AML-193 (cell line): ENCODE measurements at regions not wholly inside any gene's neighbourhood (a gene's known extent, or its start where the extent isn't known, plus 50 kb on each side); places are given as distances from the start of the nearest gene placed in this dataset.

Experiments used
- DNase-seq, 2 experiments: peaks; one replicate each; lab custom pipeline; 2025; lab: John Stamatoyannopoulos, UW

DNA sequence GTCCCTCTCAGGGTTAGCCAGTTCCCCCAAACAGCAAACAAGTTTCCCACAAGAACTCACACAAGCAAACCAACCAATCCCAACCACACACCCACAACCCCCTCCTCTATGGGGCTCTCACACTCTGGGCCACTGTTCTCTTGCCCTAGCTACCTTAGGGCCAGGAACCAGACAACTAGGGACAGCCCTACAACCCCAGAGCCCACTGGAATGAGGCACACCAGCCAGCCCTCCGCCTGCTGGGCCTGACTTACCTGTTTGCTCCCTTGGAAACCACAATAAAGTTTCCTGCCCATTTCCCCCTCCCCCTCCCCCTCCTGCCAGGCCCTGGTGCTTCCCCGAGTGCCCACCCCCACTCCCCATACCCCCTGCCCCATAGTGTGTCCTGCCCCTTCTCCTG lies 132.6 kb downstream of the WDR11 start:
- DNase-seq: no peak

GRCh38 chr10:120984221-120984620 lies 133.1 kb downstream of the WDR11 start:
- DNase-seq: no peak

DNA sequence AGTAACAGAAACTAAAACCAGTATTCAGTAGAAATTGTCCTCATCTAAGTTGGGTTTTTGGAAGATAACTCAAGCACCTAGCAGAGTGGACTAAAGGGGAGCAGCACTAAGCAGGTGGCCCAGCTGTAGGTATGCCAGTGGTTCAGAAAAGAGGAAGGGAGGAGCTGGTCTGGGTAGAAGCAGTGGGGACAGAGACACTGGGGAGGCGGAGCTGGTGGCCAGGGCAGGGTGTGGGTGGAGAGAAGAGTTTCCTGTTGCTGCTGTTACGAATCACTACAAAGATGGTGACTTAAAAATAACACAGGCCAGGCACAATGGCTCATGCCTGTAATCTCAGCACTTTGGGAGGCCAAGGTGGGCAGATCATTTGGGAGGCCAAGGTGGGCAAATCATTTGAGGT lies 136.2 kb downstream of the WDR11 start:
- no peak for DNase-seq

- no peak for DNase-seq
Measured at GRCh38 chr10:120988751-120989150, 137.6 kb downstream of the WDR11 start.

- DNase-seq: no peak
Measured at GRCh38 chr10:120989279-120989678, 138.1 kb downstream of the WDR11 start.

- DNase-seq: no peak
Measured at GRCh38 chr10:120989996-120990598, 138.9 kb downstream of the WDR11 start.

DNA sequence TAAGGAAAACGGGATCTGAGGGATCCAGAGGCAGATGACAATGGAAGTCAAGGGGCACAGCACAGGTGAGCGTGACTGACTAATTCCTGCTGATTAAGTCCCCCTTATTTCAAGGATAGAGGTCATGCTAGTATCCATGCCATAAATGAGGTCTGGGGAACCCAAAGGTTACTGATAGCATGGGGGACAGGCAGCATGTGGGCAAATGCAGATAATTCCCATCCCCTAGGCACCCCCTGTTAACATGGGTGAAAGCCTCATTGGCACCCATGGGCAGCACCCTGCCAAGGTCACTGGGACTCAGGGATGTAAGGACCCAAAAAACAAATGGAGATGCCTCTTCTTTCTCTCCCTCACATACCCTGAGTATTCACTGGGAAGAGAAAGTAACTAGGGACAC lies 139.7 kb downstream of the WDR11 start:
- no peak for DNase-seq

GRCh38 chr10:120993089-120993488 lies 141.9 kb downstream of the WDR11 start:
- DNase-seq: no peak

DNA sequence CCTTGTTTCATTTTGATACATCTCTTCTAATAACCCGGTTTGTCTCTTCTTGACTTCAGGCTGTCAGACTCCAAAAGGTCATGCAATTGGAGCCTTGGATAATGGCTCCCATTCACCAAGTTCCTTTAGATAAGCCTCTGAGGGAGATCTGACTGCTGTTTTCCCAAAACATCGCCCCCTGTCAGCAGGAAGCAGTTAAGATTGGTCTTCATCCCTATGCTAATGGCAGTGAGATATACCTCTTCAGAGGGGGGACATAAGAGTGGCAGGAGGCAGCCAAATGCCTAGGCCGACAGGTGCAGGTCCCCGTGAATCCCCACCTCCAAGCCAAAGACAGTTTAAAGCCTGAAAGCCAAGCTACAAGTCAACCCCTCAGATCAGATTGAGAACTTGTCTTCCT lies 144.6 kb downstream of the WDR11 start:
- DNase-seq: no peak

- DNase-seq: no peak
Measured at GRCh38 chr10:120996456-120997034, 145.4 kb downstream of the WDR11 start.

DNA sequence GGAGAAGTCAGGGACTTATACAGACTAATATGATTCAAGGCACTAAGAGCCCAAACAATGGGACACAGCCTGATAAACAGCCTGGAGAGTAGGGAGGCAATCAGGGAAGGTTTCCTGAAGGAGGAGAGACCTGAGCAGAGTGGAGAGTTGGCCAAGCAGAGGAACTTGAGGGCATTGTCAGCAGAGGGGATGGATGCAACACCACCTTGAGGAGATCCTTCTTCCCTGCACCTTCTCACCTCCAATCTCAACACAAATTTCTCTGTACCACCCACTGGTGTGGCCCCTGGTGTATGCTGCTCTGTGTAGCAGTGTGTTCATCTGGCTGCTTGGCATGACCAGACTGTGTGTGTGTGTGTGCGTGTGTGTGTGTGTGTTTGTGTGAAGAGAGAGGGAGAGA lies 146.2 kb downstream of the WDR11 start:
- no peak for DNase-seq

DNA sequence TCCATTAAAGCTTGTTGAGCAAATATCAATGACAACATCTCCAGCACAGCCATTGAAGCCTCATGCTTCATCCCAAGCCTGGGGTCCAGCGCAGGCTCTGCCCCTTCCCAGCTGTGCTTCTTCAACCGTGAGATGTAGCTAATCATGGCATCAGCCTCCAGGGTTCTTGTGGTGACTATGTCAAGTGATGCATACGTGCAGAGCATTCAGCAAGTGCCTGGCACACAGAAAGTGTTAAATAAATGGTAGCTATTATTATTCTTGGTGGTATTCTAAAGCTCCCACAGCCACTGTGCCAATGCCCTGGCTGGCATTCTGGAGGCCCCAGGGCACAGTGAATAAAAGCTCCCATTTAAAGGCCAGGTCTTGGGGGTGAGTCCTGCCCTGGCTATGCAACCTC lies 146.6 kb downstream of the WDR11 start:
- DNase-seq: no peak

DNA sequence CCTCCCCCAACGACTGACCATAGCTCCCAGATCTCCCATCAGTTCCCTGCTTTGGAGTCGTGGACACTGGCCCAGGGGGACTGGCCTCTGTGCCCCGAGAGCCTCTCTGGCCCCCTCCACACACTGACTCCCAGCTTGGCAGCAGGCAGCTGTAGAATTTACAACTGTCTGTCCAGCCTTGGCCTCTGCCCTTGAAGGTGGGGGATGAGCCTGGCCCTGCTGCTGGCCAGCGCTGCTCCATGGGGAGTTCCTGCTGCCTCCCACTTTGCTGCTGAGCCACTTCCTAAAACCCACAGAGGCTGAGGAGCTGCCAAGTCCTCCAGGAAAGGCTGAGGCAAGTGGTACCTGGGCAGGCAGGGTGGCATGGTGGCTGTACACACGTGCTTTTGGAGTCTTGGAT lies 147.1 kb downstream of the WDR11 start:
- no peak for DNase-seq

DNA sequence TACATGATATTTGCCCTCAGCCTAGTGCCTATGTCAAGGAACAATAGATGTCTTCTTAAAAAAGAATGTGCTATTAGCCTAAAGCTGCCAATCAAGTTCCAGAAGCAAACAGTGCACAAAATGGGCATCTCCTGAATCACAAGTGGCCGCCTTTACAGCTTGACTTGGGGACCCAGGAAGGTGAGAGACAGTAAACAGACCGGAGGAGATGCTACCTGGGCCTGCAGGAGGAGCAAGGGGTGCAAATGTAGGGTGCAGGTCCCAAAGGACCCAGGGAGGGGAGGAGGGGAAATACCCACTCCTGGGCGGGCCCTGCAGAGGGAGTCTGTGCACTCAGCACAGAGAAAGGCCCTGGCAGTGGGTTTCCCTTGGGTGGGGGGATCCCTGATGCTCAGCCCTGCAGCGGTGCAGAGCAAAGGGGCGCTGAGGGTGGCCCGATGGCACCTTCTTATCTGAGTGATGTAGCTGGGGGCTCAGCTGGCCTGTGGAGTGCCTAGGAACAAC lies 147.7 kb downstream of the WDR11 start:
- DNase-seq: no peak

- no peak for DNase-seq
Measured at GRCh38 chr10:120999868-121000267, 148.7 kb downstream of the WDR11 start.

GRCh38 chr10:121002586-121003205 lies 151.5 kb downstream of the WDR11 start:
- no peak for DNase-seq

DNA sequence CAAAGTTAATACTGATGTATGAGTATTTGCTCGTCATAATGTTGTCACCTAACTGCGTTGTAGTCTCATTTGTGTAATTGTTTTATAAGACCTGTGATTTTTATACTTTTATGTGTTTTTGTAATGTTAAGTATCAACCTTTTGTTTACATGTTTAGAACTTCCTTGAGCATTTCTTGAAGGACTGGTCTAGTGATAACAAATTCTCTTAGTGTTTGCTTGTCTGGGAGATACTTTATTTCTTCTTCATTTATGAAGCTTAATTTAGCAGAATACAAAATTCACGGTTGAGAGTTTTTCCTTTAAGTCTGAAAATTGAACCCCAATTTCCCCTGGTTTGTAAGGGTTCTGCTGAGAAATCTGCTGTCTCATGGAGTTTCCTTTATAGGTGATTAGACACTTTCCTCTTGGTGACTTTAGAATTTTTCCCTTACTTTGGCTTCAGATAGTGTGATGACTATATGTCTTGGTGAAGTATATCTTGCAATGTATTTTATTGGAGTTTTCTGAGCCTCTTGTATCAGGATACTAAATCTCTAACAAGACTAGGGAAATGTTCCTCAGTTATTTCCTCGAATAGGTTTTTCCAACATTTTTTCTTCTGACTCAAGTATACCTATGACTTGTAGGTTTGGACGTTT lies 154.9 kb downstream of the WDR11 start:
- DNase-seq: no peak

DNA sequence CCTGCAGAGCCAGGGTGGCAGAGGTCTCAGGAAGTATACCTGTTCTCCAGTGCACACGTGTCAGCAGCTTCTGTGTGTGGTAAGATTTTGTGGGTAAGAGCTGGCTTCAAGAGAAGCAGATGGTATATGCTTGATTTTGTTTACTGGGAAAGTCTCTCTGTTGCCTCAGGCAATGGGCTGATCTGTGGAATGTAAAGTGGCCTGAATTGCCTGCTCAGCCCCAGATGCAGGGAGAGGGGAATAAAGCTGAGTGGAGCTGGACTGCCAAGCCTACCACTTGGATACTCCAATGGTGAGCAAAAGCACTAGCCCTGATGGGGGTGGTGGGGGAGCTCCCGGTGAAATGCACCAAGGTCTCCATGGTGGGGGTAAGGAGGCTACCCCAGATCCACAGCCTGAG lies 156.1 kb downstream of the WDR11 start:
- no peak for DNase-seq

DNA sequence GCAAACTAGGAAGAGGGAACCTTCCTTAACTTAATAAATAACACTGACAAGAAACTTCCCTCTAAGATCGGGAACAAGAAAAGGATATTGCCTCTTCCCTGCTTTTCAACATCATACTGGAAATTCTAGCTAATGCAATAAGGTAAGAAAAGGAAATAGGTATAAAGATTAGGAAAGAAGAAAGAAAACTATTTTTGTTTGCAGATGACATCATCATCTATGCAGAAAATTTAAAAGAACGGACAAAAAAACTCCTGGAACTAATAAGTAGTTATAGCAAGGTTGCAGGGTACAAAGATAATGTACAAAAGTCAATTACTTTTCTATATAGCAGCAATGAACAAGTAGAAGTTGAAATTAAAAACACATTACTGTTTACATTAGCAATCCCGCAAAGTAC lies 164.8 kb downstream of the WDR11 start:
- DNase-seq: no peak

DNA sequence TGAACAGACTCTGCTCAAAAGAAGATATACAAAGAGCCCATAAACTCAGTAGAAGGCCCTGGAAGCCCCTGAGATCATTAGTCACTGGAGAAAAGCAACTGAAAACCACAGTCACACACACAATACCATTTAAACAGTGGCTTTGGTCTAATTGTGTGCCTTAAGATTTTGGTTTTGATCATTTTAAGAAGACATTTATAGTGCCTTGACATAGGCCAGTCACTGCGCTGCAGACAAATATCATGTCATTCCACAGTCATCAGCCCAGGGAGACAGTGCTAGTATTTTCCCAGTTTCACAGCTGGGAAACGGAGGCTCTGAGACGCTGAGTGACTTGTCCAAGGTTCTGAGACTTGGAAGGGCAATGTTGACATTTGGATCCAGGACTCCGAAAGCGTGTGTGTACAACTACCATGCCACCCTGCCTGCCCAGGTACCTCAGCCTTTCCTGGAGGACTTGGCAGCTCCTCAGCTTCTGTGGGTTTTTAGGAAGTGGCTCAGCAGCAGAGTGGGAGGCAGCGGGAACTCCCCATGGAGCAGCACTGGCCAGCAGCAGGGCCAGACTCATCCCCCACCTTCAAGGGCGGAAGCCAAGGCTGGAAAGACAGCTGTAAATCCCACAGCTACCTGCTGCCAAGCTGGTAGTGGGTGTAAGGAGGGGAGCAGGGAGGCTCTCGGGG lies 173.9 kb downstream of the WDR11 start:
- no peak for DNase-seq

DNA sequence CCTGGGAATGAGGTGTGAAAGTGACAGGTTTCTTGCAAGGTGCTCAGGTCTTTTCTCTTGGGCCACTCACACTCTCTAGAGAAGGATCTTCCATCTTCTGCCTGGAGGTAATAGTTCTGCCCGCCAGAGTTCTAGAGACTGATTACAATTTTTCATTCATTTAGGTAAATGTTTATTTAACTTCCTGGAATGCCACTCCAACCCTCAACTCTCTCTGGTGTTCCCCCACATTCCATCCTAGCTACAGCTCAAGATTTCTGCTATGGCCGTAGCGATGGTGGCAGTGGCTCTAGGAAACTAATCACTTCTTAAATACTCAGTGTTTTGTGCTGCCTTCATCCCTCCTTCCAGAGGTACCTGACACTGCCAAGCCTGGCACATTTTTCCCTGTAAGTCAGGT lies 174.6 kb downstream of the WDR11 start:
- no peak for DNase-seq

GRCh38 chr10:121027371-121027770 lies 176.2 kb downstream of the WDR11 start:
- DNase-seq: no peak

DNA sequence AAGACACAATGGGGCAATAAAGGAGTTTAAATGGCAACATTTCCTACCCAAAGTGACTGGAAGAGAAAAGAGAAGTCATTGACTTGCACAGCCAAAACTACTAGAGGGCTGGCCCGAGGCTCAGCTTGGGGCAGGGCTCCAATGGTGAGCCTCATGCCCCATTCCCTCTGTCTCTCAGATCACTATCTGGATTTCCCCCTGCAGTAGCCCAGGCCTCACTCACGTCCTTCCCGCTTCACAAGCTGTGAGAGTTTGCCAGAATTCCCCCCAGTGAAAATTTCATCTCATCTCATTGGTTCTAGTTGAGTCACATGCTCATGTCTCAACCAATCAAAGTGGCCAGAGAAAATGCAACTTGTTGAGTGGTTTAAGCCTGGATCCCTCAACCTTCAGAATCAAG lies 181.3 kb downstream of the WDR11 start:
- no peak for DNase-seq
